NB4 (cell line): ENCODE measurements at regions not wholly inside any gene's neighbourhood (a gene's known extent, or its start where the extent isn't known, plus 50 kb on each side); places are given as distances from the start of the nearest gene placed in this dataset.

Experiments
- POLR2A ChIP-seq: IDR thresholded peaks from 2 replicates; pipeline ENCODE4 v1.6.1; 2011; ENCODE audit warnings: mild to moderate bottlenecking; ENCODE audit not compliant: insufficient read length; ENCODE audit errors: extremely low read depth
- TF ChIP-seq, protein P1 (sequence below): IDR thresholded peaks from one replicate; pipeline ENCODE4 v1.5.1; 2012; ENCODE audit warnings: low read depth, low read length

DNA sequence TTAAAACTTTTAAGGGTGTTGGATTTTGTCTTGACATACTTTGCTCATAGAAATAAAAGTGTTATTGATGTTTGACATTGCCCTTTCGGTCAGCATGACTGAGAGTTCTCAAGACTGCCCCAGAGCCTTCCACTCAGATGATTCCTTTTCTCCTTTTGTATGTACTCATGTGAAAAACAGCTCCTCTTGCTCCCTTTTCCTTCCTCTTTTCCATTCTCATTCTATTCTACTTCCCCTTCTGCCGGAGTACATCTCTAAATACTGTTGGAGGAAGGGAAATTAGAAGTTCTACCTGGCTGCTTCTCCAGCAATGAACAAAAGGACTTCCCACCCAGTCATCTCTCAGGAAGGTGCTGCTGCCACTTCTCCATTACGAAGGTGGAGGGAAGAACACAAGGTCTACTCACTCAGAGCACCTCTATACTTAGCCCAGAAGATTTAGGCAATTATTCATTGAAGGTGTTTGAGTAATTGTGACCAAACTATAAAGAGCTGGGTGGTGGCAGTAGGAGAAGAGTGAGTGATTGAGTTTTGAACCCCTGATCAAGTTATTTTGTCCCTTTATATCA, 163.8 kb upstream of the MBNL1 start:
- TF ChIP-seq, protein P1, sequence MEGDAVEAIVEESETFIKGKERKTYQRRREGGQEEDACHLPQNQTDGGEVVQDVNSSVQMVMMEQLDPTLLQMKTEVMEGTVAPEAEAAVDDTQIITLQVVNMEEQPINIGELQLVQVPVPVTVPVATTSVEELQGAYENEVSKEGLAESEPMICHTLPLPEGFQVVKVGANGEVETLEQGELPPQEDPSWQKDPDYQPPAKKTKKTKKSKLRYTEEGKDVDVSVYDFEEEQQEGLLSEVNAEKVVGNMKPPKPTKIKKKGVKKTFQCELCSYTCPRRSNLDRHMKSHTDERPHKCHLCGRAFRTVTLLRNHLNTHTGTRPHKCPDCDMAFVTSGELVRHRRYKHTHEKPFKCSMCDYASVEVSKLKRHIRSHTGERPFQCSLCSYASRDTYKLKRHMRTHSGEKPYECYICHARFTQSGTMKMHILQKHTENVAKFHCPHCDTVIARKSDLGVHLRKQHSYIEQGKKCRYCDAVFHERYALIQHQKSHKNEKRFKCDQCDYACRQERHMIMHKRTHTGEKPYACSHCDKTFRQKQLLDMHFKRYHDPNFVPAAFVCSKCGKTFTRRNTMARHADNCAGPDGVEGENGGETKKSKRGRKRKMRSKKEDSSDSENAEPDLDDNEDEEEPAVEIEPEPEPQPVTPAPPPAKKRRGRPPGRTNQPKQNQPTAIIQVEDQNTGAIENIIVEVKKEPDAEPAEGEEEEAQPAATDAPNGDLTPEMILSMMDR = no peak
- no peak for TF ChIP-seq POLR2A
